ENCODE measurements at regions not wholly inside any gene's neighbourhood (a gene's known extent, or its start where the extent isn't known, plus 50 kb on each side); places are given as distances from the start of the nearest gene placed in this dataset.

GRCh38 chr2:146413086-146413610, 1431.7 kb upstream of the ACVR2A start:
- no peaks in the 10 kb centered on the region for H3K27me3 ChIP-seq (ENCODE audit: insufficient read depth, low read length)
- no peak overlapping the region for H3K4me2 ChIP-seq (ENCODE audit: low read length)
- no TSS peak for BruUV-seq (replicated peaks)
- H3K36me3 ChIP-seq (ENCODE audit: control insufficient read depth in 1 of 2, insufficient read depth in 2 of 2, low read length in 2 of 2) = no peaks in the 10 kb centered on the region
- intact Hi-C loops (cut with micrococcal nuclease) = no loop called here
- no peaks in the 10 kb centered on the region for H3K4me1 ChIP-seq (ENCODE audit: control insufficient read depth in 1 of 2, insufficient read depth in 2 of 2, low read length in 2 of 2)
- H2AFZ ChIP-seq (ENCODE audit: low read depth, low read length, poor library complexity, severe bottlenecking) = no peak overlapping the region
- no peaks in the 10 kb centered on the region for H3K79me2 ChIP-seq (ENCODE audit: insufficient read depth, low read length)
- DNase-seq (ENCODE audit: low read depth, low spot score) (no peak), ATAC-seq (peak; percentile 34; the same call in 1 of the 2 replicates)
- no peak overlapping the region for H3K9ac ChIP-seq (ENCODE audit: low read length)
- no peak for TF ChIP-seq EZH2 (IDR thresholded peaks at IDR 0.05)
- no peak for TF ChIP-seq EZH2phosphoT487 (IDR thresholded peaks at IDR 0.05; ENCODE audit: borderline replicate concordance)
- TF ChIP-seq SIN3A (IDR thresholded peaks at IDR 0.05; ENCODE audit: low read depth) = no peak
- no peak overlapping the region for H3K27ac ChIP-seq (ENCODE audit: low read depth, low read length)
- no peak overlapping the region for H3K4me3 ChIP-seq (replicated peaks in 1 of 2; ENCODE audit: low read depth in 1 of 2, low read length in 2 of 2)
- no peaks in the 10 kb centered on the region for H3K9me2 ChIP-seq (ENCODE audit: insufficient read depth)
- H3K9me3 ChIP-seq (ENCODE audit: control insufficient read depth in 1 of 2, insufficient read depth in 1 of 2, low read depth in 1 of 2, low read length in 2 of 2) = no peaks in the 10 kb centered on the region
- ChIA-PET CTCF (no interaction called here), POLR2A (no interaction called here), RAD21 (ENCODE audit: low non-redundant PET in 1 of 2, low total read pairs in 2 of 2, uncharacterized antibody in 2 of 2, unreplicated experiment in 2 of 2) (no interaction called here)
- H4K20me1 ChIP-seq (ENCODE audit: insufficient read depth) = no peaks in the 10 kb centered on the region

GRCh38 chr2:146412625-146413024, 1432.2 kb upstream of the ACVR2A start:
- Histone ChIP-seq H3K4me2 (ENCODE audit: low read length) (no peak overlapping the region), H3K9ac (ENCODE audit: low read length) (no peak overlapping the region), H3K4me3 (replicated peaks in 1 of 2; ENCODE audit: low read depth in 1 of 2, low read length in 2 of 2) (no peak overlapping the region), H2AFZ (ENCODE audit: low read depth, low read length, poor library complexity, severe bottlenecking) (no peak overlapping the region), H3K9me2 (ENCODE audit: insufficient read depth) (no peaks in the 10 kb centered on the region), H3K27ac (ENCODE audit: low read depth, low read length) (no peak overlapping the region), H4K20me1 (ENCODE audit: insufficient read depth) (no peaks in the 10 kb centered on the region), H3K27me3 (ENCODE audit: insufficient read depth, low read length) (no peaks in the 10 kb centered on the region), H3K4me1 (ENCODE audit: control insufficient read depth in 1 of 2, insufficient read depth in 2 of 2, low read length in 2 of 2) (no peaks in the 10 kb centered on the region), H3K36me3 (ENCODE audit: control insufficient read depth in 1 of 2, insufficient read depth in 2 of 2, low read length in 2 of 2) (no peaks in the 10 kb centered on the region), H3K9me3 (ENCODE audit: control insufficient read depth in 1 of 2, insufficient read depth in 1 of 2, low read depth in 1 of 2, low read length in 2 of 2) (no peaks in the 10 kb centered on the region), H3K79me2 (ENCODE audit: insufficient read depth, low read length) (no peaks in the 10 kb centered on the region)
- POLR2A ChIA-PET = no interaction called here
- no peak for TF ChIP-seq TCF7L2 (IDR thresholded peaks at IDR 0.05; ENCODE audit: borderline replicate concordance, extremely low read depth, insufficient read depth, insufficient read length)
- peak; percentile 23 to 72 (median 70); a peak in 5 of 6 replicates for TF ChIP-seq CTCF (IDR thresholded peaks at IDR 0.05 in 2 of 3, conservative IDR thresholded peaks at IDR 0.05 in 1 of 3; ENCODE audit: borderline replicate concordance in 1 of 3, insufficient read depth in 1 of 3, low read depth in 2 of 3, low read length in 2 of 3)
- RAD21 ChIA-PET (ENCODE audit: low non-redundant PET in 1 of 2, low total read pairs in 2 of 2, uncharacterized antibody in 2 of 2, unreplicated experiment in 2 of 2) = no interaction called here
- CTCF ChIA-PET = no interaction called here
- no TSS peak for BruUV-seq (replicated peaks)
- ATAC-seq = peak; percentile 98
- intact Hi-C loops (cut with micrococcal nuclease) = no loop called here
- DNase-seq (ENCODE audit: low read depth, low spot score) = peak; percentile 12
